Stimulated activated CD4-positive, alpha-beta T cell treated with anti-CD3 and anti-CD28 coated beads, Interleukin-12 subunit alpha, Interleukin-12 subunit beta, amount 100 ng/mL, for 4 hours (primary cell): ENCODE measurements at regions not wholly inside any gene's neighbourhood (a gene's known extent, or its start where the extent isn't known, plus 50 kb on each side); places are given as distances from the start of the nearest gene placed in this dataset.
"Not testable (repeated sequence)": the region's sequence is repeated elsewhere in the genome, so short reads cannot be mapped to it uniquely, and the experiment has no call there.

ENCODE experiments used
- DNase-seq: peaks from one replicate; pipeline ENCODE4 v3.0.0-alpha.2; 2020

- DNase-seq = no peak
These were observed 167.1 kb upstream of the TOP1 start for GRCh38 chr20:40861427-40862008.

GRCh38 chr20:40863355-40863919 lies 165.2 kb upstream of the TOP1 start:
- no peak for DNase-seq

DNA sequence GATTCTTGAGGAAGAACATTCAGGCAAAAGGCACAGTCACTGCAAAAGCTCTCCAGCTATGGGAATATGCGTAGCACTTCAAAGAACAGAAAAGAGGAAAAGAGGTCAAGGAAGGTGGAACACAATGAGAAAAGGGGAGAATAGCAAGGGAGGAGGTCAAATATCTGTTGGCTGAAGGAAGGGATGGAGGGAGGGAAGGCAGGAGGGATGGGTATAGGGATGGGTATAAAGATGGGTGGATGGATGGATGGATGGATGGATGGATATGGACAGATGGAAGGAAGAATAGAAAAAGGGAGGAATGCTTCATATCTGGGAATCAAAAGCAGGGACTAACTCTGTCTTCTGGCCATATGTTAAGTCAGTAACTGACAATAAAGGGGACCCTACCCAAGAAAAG lies 164.2 kb upstream of the TOP1 start:
- DNase-seq = no peak

DNA sequence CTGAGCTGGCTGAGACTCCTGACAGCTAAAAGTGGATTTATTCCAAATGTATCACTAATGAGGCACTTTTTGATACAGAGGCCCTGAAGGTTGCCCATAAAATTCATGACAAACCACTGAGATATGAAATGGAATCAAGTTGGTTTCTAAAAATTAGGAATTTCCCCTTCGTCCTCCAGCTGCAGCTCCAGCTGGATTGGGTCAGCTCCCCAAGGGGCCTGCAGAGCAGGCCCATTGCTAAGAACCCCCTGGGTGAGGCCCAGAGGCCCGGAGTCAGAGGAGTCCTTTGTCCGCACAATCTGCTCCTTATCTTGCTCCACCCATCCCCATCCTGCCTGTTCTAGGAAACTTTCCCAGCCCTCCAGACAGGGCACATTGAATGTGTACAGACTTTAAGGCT lies 163.5 kb upstream of the TOP1 start:
- DNase-seq = no peak

DNA sequence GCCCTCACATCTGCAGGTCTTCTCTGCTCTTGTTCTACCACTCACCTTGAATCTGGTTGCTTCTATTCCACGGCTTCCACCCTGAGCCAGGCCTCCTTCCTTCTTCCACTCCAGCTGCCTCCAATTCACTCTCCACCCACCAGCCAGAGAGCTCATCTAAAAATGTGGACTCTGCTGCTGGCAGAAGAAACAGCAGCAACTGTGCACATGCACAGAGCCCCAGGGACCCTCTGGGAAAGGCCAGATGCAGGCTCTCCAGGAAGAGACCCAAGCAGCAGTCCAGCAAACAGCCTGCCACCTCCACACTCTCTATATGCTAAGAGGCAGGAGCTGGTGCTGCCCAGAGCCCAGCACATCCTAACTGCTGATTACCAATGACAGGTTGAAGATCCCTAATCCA lies 162.6 kb upstream of the TOP1 start:
- no peak for DNase-seq

DNA sequence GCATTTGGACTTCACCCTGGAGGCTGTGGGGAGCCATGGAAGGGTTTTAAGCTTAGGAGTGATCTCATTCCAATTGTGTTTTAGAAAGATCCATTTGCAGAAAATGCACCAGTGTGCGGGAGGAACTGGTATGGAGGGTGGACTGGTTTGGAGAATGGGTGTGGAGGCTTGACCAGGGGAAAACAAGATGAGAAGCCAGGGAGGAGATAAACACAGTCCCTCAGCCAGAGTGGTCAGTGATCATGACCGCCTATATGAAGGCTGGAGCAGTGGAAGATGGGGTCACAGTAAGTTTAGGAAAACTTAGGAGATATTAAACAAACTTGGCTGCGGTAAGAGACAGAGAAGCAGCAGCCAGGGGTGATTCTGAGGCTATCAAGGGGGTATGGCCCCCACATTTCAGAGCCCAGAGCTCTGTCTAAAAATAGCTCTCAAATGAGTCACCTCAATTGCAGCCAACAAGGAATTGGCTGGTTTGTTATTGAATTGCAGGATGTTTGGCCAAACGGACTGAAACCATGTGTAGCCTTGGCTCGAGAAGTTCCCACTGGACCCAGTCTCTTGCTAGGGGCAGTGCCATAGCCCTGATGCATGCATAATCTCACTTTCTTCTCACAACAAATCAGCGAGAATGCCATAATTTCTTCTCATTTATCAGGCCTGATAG lies 159.9 kb upstream of the TOP1 start:
- DNase-seq = no peak

DNA sequence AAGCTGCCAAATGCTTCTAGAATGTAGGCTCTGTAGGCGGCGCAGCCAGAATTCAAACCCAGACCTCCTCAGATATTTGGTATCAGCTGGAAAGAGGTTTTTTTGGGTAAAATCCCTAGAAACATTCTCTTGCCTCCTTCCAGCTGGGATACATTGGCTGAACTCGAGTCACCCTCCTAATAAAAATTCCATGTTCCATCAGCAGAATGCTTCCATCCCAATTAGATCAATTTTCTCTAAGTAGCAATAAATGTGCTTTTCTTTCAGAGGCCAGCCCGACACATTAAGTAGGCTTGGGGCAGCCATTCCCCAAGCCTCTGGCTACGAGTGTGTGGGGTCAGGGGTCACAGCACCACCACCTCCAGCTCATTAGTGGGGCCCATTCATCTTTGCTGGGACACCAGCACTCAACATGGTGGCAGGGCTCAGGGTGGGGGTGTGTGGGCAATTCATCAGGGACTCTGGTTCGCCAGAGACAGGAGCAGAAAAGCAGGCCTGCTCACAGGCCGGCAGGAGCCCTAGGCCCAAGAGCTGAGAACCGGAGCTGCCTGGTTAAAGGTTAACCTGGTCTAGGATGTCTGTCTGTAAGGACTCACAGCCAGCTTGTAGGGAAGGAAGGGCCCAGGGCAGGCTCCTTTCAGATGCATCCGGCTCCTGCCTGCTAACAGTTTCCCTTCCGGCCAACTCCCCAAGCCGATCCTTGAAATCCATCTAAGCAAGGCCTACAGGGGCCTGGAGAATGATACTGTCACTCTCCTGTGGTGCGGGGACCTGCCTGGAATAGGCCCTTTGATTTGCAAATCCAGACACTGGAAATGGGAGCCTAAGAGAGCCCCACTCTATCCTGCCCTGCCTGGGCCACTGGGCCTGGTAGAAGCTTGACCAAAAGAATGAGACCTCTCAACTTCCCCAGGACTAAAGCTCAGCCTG lies 159.1 kb upstream of the TOP1 start:
- no peak for DNase-seq

DNA sequence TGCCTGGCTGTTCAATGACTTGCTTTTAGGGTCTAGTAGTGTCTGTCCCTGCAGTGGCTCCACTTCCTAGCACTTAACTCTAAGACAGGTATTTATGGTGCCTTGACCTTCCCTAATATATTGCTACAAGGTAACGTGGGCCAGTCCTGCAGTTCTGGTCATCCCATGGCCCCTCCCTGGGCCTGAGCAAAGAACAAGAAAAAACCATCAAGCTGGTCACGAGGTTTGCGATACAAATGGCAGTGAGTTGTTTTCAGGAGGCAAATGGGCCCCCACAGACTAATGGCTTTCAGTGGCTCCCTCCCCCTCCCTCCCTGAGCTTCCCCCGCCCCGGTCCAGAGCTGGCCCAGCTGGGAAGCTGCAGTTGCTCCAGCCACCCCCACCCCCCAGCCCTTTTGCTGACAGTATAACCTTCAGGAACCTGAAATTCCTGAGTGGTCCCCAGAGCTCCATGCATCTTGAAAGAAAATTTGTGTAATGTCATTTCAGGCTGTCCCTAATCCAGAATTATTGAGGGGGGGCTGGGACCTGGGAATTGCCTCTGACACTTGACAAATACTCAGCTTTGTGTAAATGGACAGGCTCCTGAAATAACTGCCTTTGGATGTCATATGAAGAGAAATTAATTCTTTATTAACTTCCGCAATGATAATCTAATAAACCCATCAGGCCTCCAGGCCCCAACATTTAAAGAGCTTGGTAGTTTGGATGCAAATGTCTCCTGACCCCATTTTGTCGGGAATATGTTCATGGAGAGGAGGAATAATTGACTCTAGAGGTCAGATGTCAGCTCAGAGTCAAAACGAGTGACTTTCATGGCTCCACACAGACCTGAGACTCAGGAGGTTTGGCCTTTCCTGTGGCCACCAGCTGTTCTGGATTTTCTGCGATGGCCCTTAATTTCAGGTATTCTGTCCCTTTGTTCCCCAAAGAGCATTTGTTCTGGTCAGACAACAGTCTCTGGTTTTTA lies 153.2 kb upstream of the TOP1 start:
- no peak for DNase-seq

- not testable (repeated sequence) for DNase-seq
These were observed 150.5 kb upstream of the TOP1 start for GRCh38 chr20:40878099-40878498.

- no peak for DNase-seq
These were observed 148.4 kb upstream of the TOP1 start for GRCh38 chr20:40880063-40880728.

DNA sequence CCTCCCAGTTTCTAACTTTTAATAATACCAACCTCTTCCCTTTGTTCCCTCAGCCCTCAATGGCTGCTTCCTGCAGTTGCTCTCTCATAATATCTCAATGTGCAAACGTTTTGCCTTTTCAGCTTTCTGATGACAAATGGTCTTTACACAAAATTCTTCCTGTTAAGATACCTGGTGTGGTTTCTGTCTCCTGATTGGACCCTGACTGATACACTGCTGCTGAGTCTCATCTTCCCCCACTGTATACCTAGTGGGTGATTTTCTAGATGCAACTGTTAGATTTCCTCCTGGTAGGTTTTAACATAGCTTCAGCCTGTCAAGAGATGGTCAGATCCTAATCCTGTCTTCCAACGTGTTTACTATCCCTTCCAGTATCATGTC lies 147.9 kb upstream of the TOP1 start:
- no peak for DNase-seq

DNA sequence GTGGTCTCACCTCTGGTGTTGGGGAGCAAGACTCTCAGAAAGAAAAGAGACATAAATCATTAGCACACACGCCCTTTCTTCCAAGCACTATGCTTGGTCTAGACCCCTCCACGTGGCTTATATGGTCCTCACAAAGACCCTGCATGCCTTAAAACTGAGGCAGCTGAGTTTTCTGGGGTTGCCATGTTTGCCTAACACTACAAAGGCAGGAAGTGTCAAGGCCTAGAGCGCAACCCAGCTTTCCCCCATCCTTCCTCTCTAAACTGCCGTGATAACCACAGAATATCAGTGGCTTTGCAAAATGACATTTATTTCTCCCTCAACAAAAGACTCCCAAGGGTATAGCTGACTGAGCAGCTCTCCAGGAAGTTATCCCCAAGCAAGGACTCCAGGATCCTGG lies 146.5 kb upstream of the TOP1 start:
- no peak for DNase-seq

DNA sequence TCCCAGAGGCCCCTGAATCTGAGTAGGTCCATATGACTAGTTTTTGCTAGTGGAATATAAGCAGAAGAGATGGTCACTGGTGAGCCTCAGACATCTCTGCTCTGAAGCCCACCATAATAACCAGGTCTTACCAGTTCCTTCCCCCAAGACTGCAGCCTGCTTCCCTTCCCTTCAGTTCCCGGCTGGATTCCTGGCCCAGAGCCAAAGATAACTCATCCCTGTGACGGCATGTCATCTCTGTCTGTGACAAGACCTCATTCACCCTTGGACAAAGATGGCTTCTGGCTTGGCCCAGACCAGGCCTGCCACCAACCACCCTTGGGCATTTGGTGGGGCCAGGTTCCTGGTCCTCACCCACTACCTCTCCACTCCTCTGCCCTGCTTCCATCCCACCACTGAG lies 145.5 kb upstream of the TOP1 start:
- no peak for DNase-seq

DNA sequence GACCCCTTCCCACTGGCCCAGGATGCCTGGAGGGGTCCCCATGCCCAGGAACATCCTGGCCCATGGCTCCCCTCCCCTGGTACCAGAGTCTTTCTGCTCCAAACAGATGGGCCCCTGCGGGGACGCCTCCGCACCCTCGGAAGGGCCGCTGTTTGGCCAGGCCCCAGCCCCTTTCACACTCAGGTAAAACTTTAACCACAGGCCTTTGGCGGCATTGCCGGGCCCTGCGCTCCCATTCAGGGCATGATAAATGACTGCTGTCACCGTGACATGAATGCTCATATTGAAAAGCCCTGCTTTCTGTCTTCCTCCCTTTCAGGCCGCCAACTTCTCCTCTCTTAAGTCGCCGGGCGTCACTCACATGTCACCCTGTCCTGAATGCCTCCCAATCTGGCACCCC lies 141.5 kb upstream of the TOP1 start:
- no peak for DNase-seq

DNA sequence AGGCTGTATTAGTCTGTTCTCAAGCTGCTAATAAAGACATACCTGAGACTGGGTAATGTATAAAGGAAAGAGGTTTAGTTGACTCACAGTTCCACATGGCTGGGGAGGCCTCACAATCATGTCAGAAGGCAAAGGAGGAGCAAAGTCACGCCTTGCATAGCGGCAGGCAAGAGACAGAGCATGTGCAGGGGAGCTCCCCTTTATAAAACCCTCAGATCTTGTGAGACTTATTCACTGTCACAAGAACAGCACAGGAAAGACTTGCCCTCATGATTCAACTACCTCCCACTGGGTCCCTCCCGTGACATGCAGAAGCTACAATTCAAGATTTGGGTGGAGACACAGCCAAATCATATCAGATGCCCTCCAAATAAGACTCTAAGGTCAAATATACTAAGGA lies 139.4 kb upstream of the TOP1 start:
- DNase-seq = not testable (repeated sequence)

GRCh38 chr20:40890181-40890580 lies 138.4 kb upstream of the TOP1 start:
- DNase-seq = no peak

- DNase-seq = no peak
These were observed 138.0 kb upstream of the TOP1 start for GRCh38 chr20:40890635-40891034.

- DNase-seq = no peak
These were observed 137.3 kb upstream of the TOP1 start for GRCh38 chr20:40891351-40891750.

DNA sequence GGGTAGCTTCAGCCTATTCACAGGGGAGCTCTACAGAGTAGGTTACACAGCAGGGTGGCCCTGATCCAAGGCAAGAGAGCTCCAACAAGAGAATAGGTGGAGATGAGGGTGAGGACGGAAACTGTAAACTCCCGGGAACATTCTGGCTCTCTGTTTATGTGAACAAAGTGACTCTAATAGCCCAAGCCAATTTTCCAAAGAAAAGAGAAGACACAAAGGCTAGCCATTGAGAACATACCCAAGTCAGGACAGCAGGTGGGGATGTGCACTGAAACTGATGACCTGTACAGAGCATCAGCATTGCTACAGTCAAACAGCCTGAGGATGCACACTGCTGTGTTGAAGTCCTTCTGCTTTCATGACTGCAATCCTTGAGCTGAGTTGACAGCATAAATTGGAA lies 136.0 kb upstream of the TOP1 start:
- DNase-seq = no peak

DNA sequence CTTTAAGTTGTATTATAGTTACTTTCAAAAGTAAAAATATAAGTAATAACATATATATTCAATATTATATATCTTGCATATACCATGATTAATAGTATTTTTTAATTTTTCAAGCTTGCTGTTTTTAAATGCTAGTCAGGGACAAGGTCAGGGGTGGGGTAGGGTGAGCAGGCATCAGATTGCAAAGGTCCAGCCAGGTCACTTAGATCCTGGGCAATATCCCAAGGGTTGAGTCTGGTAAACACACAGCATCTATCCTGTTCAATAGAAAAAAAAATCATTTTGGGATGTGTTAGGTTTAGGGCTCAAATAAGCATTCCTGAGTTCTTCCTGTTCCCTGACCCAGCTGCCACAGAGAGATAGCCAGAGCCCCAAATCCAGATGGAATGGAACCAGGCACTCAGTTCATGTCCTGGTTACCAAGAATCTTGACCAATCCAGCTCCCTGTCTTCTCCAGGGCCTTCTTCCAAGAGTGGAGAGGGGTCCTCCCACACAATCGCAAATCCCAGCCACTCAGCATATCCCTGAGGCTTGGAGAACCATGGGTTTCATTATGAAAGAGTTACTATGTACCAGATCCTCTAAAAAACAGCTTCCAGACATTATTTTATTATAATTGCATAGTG lies 134.9 kb upstream of the TOP1 start:
- DNase-seq = no peak

DNA sequence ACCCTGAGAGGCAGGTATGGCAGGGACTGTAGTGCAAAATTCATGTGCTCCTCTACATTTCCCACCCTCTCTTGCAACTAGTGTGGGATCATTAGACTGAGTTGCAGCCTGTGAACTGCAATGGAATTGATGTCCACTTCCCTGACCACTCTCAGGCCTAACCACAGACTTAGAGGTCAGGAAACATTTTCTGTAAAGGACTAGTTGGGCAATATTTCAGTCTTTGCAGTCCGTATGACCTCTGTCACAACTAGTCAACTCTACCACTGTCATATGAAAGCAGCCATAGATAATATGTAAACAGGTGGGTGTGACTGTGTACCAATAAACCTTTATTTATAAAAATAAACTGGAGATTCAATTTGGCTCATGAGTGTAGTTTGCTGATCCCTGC lies 134.4 kb upstream of the TOP1 start:
- DNase-seq = no peak

DNA sequence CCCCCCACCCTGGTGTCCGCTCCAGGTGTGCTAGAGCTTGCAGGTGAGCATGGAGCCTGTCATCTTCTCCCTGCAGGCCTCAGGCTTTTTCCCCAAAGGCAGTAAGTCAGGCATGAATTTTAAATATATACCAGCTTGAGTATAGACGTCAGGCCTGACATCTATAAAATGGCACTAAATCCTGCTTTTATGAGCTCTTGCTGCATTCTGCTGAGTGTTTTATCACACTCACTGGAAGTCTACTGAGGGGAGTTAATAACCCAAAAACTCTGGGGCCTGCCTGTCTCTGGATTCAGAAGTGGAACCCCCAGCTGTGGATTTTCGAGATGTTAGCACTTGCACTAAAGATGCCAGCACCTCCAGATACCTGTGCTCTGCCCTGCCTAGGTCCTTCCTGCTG lies 133.4 kb upstream of the TOP1 start:
- DNase-seq = no peak
